ENCODE measurements at regions not wholly inside any gene's neighbourhood (a gene's known extent, or its start where the extent isn't known, plus 50 kb on each side); places are given as distances from the start of the nearest gene placed in this dataset.

DNA sequence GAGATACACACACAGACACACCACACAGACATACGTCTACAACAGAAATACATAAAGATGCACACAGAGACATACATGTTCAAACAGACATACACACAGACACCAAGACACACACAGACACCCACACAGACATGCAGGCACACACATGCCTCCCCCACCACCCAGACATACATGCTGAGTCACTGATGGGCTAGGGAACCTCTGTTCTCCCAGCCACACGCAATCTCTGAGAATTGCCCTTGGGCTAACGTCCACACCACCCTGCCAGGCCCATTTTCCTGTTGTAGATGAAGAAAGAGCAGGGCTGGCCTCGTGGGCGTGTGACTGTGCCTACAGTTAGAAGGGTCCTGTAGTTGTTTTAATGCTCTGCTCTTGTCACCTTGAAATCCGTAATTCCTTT, 261.9 kb downstream of the KCNRG start:
- Histone ChIP-seq H3K9me3 (no peaks in the 10 kb centered on the region), H3K4me1 (ENCODE audit: control insufficient read depth in 1 of 2, insufficient read depth in 1 of 2, low read depth in 1 of 2, low read length in 1 of 2) (no peaks in the 10 kb centered on the region), H3K4me3 (ENCODE audit: low read depth in 1 of 2, low read length in 1 of 2) (no peak overlapping the region), H3K36me3 (no peaks in the 10 kb centered on the region), H3K27ac (no peak overlapping the region), H3K27me3 (no peaks in the 10 kb centered on the region)
- TF ChIP-seq, protein P1, sequence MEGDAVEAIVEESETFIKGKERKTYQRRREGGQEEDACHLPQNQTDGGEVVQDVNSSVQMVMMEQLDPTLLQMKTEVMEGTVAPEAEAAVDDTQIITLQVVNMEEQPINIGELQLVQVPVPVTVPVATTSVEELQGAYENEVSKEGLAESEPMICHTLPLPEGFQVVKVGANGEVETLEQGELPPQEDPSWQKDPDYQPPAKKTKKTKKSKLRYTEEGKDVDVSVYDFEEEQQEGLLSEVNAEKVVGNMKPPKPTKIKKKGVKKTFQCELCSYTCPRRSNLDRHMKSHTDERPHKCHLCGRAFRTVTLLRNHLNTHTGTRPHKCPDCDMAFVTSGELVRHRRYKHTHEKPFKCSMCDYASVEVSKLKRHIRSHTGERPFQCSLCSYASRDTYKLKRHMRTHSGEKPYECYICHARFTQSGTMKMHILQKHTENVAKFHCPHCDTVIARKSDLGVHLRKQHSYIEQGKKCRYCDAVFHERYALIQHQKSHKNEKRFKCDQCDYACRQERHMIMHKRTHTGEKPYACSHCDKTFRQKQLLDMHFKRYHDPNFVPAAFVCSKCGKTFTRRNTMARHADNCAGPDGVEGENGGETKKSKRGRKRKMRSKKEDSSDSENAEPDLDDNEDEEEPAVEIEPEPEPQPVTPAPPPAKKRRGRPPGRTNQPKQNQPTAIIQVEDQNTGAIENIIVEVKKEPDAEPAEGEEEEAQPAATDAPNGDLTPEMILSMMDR (IDR thresholded peaks at IDR 0.05) = no peak

DNA sequence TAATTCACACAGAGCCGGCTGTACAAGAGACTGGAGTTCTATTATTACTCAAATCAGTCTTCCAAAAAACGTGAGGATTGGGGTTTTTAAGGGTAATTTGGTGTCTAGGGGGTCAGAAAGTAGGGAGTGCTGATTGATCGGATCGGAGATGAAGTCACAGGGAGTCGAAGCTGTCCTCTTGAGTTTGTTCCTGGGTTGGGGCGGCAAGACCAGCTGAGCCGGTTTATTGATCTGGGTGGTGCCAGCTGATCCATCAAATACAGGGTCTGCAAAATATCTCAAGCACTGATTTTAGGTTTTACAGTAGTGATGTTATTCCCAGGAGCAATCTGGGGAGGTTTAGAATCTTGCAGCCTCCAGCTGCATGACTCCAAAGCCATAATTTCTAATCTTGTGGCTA, 262.7 kb downstream of the KCNRG start:
- no peaks in the 10 kb centered on the region for H3K36me3 ChIP-seq
- TF ChIP-seq, protein P1 (IDR thresholded peaks at IDR 0.05) = no peak
- H3K27me3 ChIP-seq = no peaks in the 10 kb centered on the region
- no peak overlapping the region for H3K27ac ChIP-seq
- H3K4me3 ChIP-seq (ENCODE audit: low read depth in 1 of 2, low read length in 1 of 2) = no peak overlapping the region
- no peaks in the 10 kb centered on the region for H3K9me3 ChIP-seq
- no peaks in the 10 kb centered on the region for H3K4me1 ChIP-seq (ENCODE audit: control insufficient read depth in 1 of 2, insufficient read depth in 1 of 2, low read depth in 1 of 2, low read length in 1 of 2)

DNA sequence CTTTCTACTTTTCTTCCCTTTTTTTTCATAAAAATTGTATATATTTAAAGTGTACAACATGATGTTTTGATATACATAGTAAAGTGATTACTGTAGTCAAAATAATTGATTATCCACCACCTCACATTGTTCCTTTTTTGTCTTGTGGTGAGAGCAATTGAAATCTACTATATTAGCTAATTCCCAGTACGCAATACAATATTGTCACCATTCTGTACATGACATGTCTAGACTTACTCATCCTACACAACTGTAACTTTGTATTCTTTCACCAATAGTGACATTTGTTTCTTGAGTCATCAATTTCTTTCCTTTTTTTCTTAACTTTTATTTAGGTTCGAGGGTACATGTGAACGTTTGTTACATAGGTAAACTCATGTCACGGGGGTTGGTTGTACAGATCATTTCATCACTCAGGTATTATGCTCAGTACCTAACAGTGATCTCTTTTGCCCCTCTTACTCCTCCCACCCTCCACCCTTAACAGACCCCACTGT, 265.2 kb downstream of the KCNRG start:
- H3K27me3 ChIP-seq = no peaks in the 10 kb centered on the region

DNA sequence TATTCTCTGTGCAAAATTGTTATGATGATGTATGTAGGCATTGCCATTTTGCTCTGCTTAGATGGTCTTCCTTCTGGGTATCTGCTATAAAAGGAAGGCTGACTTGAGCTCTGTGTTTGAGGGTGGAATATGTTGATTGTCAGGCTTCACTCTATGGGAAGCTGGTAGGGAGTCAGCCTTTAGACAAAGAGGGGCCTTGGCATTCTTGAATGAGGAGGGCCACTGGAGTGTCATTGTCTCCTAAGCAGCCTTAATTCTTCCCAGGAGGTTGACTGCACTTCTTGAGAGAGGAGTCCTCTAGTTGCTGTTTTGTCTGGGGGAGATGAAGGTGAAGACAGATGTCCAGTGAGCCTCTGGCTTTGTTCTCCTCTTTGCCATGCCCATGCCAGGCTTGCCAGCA, 266.8 kb downstream of the KCNRG start:
- no peaks in the 10 kb centered on the region for H3K9me3 ChIP-seq
- no peak overlapping the region for H3K4me3 ChIP-seq (ENCODE audit: low read depth in 1 of 2, low read length in 1 of 2)
- no peaks in the 10 kb centered on the region for H3K36me3 ChIP-seq
- TF ChIP-seq, protein P1 (IDR thresholded peaks at IDR 0.05) = no peak
- H3K27me3 ChIP-seq = no peaks in the 10 kb centered on the region
- H3K4me1 ChIP-seq (ENCODE audit: control insufficient read depth in 1 of 2, insufficient read depth in 1 of 2, low read depth in 1 of 2, low read length in 1 of 2) = peaks cover 24 to 28% of the 10 kb centered on the region in 2 experiments
- no peak overlapping the region for H3K27ac ChIP-seq

More for the DNA sequence above, 265.2 kb downstream of the KCNRG start:
- Histone ChIP-seq H3K4me3 (ENCODE audit: low read depth in 1 of 2, low read length in 1 of 2) (no peak overlapping the region), H3K9me3 (no peaks in the 10 kb centered on the region), H3K36me3 (no peaks in the 10 kb centered on the region), H3K27ac (no peak overlapping the region), H3K4me1 (ENCODE audit: control insufficient read depth in 1 of 2, insufficient read depth in 1 of 2, low read depth in 1 of 2, low read length in 1 of 2) (peaks cover 24 to 25% of the 10 kb centered on the region in 2 experiments)
- TF ChIP-seq, protein P1 (IDR thresholded peaks at IDR 0.05) = no peak

DNA sequence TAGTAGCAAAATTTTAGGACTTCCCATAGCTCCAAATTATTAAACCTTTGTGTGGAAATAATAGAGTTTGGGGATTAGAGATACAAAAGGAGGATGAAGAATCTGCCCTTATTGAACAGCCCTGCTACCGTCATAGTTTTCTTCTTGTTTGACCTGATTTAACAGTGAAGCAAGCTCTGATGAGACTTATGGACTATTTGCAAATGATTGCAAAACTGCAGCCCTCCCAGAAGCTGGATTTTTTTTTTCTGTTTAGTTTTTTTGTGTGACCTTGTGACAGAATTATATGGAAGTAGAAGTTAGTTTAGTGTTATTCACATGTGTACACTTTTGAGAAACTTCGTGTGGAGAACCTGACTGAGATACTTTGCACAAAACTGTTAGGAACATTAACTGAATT, 267.8 kb downstream of the KCNRG start:
- no peaks in the 10 kb centered on the region for H3K9me3 ChIP-seq
- TF ChIP-seq, protein P1 (IDR thresholded peaks at IDR 0.05) = no peak
- H3K4me1 ChIP-seq (ENCODE audit: control insufficient read depth in 1 of 2, insufficient read depth in 1 of 2, low read depth in 1 of 2, low read length in 1 of 2) = peaks cover 24 to 28% of the 10 kb centered on the region in 2 experiments
- H3K36me3 ChIP-seq = no peaks in the 10 kb centered on the region
- H3K27ac ChIP-seq = no peak overlapping the region
- H3K27me3 ChIP-seq = no peaks in the 10 kb centered on the region
- H3K4me3 ChIP-seq (ENCODE audit: low read depth in 1 of 2, low read length in 1 of 2) = no peak overlapping the region

DNA sequence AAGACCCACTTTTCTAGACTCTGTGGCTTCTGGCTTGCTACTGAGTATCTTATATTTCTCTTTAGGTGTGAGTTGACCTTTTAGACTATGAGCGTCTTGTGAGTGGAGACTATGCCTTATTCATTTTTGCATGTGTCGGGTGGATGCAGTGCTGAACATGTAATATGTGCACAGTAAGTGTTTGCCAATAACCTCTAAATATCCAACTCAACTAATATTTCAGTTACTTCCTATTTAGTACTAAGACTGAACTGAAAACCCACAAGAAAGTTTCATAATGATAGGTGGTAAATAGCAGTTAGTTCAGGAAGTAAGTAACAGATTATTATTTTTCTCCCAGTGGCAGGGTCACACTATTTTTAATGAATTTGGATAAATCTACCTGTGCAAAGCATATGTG, 269.3 kb downstream of the KCNRG start:
- H3K9me3 ChIP-seq = no peaks in the 10 kb centered on the region
- no peaks in the 10 kb centered on the region for H3K36me3 ChIP-seq
- no peak overlapping the region for H3K4me3 ChIP-seq (ENCODE audit: low read depth in 1 of 2, low read length in 1 of 2)
- TF ChIP-seq, protein P1 (IDR thresholded peaks at IDR 0.05) = no peak
- no peaks in the 10 kb centered on the region for H3K27me3 ChIP-seq
- H3K27ac ChIP-seq = peak overlapping the region; percentile 44
- H3K4me1 ChIP-seq (ENCODE audit: control insufficient read depth in 1 of 2, insufficient read depth in 1 of 2, low read depth in 1 of 2, low read length in 1 of 2) = peaks cover 27 to 32% of the 10 kb centered on the region in 2 experiments
